Immature natural killer cell (primary cell): ENCODE measurements at regions not wholly inside any gene's neighbourhood (a gene's known extent, or its start where the extent isn't known, plus 50 kb on each side); places are given as distances from the start of the nearest gene placed in this dataset.

Experiments
- DNase-seq, 3 donors: peaks; one replicate each; pipeline ENCODE4 v3.0.0; 2022; ENCODE audit warnings: mixed read lengths in 1 of 3
- H3K27ac Mint-ChIP-seq, 6 donors: one replicate each; pipeline ENCODE4 v1.8.0; 2020; ENCODE audit warnings: mixed read lengths in 6 of 6, mild to moderate bottlenecking in 5 of 6, inconsistent platforms in 4 of 6, moderate library complexity in 3 of 6
- H3K27me3 Mint-ChIP-seq, 3 donors: one replicate each; pipeline ENCODE4 v1.8.0; 2020 to 2021; ENCODE audit warnings: low read depth in 3 of 3, mild to moderate bottlenecking in 3 of 3, mixed read lengths in 3 of 3, moderate library complexity in 3 of 3, inconsistent platforms in 1 of 3
- H3K36me3 Mint-ChIP-seq, 3 donors: one replicate each; pipeline ENCODE4 v1.8.0; 2020; ENCODE audit warnings: mixed read lengths in 3 of 3, inconsistent platforms in 2 of 3, mild to moderate bottlenecking in 2 of 3
- H3K4me1 Mint-ChIP-seq, 2 donors: one replicate each; pipeline ENCODE4 v1.8.0; 2020; ENCODE audit warnings: inconsistent platforms in 2 of 2, mild to moderate bottlenecking in 2 of 2, mixed read lengths in 2 of 2, moderate library complexity in 1 of 2
- H3K4me3 Mint-ChIP-seq, 5 donors: one replicate each; pipeline ENCODE4 v1.8.0; 2020; ENCODE audit warnings: mild to moderate bottlenecking in 5 of 5, mixed read lengths in 5 of 5, inconsistent platforms in 3 of 5, moderate library complexity in 3 of 5
- H3K9me3 Mint-ChIP-seq, 6 donors: one replicate each; pipeline ENCODE4 v1.8.0; 2020; ENCODE audit warnings: mild to moderate bottlenecking in 6 of 6, mixed read lengths in 6 of 6, inconsistent platforms in 4 of 6, moderate library complexity in 3 of 6

DNA sequence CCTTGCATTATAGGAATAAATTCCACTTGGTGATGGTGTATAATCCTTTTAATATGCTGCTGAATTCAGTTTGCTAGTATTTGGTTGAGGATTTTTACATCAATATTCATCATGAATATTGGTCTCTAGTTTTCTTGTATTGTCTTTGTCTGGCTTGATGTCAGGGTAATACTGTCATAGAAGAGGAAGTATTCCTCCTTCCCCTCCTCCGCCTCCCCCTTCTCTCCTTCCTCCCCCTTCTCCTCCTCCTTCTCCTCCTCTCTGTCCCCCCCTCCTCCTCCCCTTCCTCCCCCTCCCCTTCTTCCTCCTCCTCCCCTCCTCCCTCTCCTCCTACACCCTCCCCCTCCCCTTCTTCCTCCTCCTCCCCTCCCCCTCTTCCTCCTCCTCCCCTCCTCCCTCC lies 65.8 kb downstream of the RGS12 start:
- H3K36me3 Mint-ChIP-seq, result no peaks in the 10 kb centered on the region
- H3K4me3 Mint-ChIP-seq, result no peak overlapping the region
- no peaks in the 10 kb centered on the region for H3K9me3 Mint-ChIP-seq
- no peak overlapping the region for H3K27ac Mint-ChIP-seq
- peaks cover 10 to 24% of the 10 kb centered on the region in 2 donors for H3K4me1 Mint-ChIP-seq
- DNase-seq, result no peak
- H3K27me3 Mint-ChIP-seq, result peaks cover 0 to 2% (median 1%) of the 10 kb centered on the region in 3 donors

DNA sequence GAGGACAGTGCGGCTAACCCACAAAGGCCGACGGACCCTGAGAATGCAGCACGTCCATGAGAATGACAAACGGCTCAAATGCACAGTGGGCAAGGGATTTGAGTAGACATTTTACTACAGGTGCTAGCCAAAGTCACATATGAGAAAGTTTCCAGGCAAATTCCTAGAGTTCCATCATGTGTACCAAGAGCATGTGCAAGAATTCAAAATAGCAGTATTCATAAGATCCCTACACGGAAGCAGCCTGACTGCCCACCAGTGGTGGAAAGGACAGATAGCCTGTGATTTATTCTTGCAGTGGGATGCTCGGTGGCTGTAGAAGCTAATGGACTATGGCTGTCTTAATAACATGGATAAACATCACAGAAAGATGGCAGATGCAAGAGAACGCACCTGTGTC lies 68.0 kb downstream of the RGS12 start:
- Mint-ChIP-seq H3K4me3 (no peak overlapping the region), H3K9me3 (no peaks in the 10 kb centered on the region), H3K4me1 (peaks cover 10 to 24% of the 10 kb centered on the region in 2 donors), H3K27me3 (peaks cover 0 to 2% (median 1%) of the 10 kb centered on the region in 3 donors), H3K27ac (peak overlapping the region in 1 of 6 donors; percentile 16), H3K36me3 (no peaks in the 10 kb centered on the region)
- no peak for DNase-seq

DNA sequence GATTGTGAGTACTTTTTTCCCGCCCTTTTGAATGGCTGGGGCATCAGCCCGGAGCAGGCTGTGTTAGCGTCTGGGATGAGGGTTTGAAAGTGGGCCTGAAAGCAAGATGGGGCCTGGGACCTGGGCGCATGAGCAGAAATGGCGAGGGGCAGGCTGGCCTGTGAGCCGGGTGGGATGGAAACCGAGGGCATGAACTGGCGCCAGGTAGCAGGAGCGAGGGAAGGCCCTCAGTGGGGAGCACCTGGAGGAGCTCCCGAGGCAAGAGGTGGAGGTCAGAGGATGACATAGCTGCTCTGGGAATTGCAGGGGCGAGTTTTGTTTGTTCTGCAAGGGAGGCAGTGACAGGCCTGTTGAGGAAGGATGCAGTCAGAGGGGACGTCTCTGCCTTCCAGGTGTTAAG lies 68.6 kb downstream of the RGS12 start:
- H3K4me1 Mint-ChIP-seq, result peaks cover 10 to 24% of the 10 kb centered on the region in 2 donors
- no peak for DNase-seq
- peak overlapping the region in 1 of 6 donors; percentile 42 for H3K27ac Mint-ChIP-seq
- H3K27me3 Mint-ChIP-seq, result peaks cover 0 to 2% (median 1%) of the 10 kb centered on the region in 3 donors
- H3K36me3 Mint-ChIP-seq, result no peaks in the 10 kb centered on the region
- H3K4me3 Mint-ChIP-seq, result no peak overlapping the region
- H3K9me3 Mint-ChIP-seq, result no peaks in the 10 kb centered on the region

DNA sequence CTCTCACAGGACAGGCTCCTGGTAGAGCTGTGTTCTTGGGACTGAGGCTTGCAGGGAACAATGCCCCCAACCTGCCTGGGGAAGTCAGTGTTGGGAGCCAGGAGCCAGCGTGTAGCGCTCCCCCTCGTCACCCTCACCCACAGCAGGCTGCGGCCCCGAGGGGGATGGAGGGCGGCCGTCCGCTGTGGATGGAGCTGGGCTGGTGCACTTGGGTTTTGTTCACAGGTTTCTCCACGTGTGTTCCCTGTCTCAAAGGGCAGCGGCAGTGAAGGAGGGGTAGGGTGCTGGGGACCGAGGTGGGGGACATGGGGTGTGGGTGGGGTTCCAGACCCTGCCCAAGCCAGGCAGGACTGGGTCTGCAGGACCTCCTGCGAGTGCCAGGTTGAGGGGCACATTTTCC lies 69.1 kb downstream of the RGS12 start:
- DNase-seq, result no peak
- Mint-ChIP-seq H3K4me3 (no peak overlapping the region), H3K27me3 (peaks cover 0 to 2% (median 1%) of the 10 kb centered on the region in 3 donors), H3K27ac (peak overlapping the region in 3 of 6 donors; percentile 14 to 81 (median 42)), H3K4me1 (peaks cover 10 to 24% of the 10 kb centered on the region in 2 donors), H3K36me3 (no peaks in the 10 kb centered on the region), H3K9me3 (no peaks in the 10 kb centered on the region)

DNA sequence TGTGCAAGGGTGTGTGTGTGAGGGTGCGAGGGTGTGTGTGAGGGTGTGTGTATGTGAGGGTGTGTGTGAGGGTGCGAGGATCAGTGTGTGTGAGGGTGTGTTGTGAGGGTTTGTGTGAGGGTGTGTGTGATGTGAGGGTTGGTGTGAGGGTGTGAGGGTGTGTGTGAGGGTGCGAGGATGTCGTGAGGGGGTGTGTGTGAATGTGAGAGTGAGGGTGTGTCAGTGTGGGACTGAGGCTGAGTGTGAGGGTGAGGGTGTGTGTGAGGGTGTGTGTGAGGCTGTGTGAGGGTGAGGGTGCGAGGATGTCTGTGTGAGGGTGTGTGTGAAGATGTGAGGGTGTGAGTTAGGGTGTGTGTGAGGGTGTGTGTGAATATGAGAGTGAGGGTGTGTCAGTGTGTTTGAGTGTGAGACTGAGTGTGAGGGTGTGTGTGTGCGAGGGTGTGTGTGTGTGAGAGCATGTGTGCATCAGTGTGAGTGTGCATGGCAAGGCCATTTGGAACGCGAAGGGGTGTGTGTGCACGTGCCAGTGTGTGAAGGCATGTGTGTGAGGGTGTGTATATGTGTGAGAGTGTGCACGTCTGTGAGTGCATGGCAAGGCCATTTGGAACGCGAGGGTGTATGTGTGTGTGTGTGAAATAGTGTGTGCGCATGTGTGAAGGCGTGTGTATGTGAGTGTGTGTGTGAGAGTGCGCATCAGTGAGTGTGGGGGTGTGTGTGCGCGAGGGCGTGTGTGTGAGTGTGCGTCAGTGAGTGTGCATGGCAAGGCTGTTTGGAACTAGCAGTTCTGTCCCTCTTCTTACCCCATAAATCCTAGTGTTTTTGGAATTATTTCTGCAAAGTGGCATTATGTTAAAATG lies 69.8 kb downstream of the RGS12 start:
- DNase-seq, result no peak
- Mint-ChIP-seq H3K27ac (peak overlapping the region in 4 of 6 donors; percentile 3 to 81 (median 47)), H3K4me1 (peaks cover 10 to 24% of the 10 kb centered on the region in 2 donors), H3K27me3 (peaks cover 0 to 2% (median 1%) of the 10 kb centered on the region in 3 donors), H3K36me3 (no peaks in the 10 kb centered on the region), H3K9me3 (no peaks in the 10 kb centered on the region), H3K4me3 (no peak overlapping the region)

DNA sequence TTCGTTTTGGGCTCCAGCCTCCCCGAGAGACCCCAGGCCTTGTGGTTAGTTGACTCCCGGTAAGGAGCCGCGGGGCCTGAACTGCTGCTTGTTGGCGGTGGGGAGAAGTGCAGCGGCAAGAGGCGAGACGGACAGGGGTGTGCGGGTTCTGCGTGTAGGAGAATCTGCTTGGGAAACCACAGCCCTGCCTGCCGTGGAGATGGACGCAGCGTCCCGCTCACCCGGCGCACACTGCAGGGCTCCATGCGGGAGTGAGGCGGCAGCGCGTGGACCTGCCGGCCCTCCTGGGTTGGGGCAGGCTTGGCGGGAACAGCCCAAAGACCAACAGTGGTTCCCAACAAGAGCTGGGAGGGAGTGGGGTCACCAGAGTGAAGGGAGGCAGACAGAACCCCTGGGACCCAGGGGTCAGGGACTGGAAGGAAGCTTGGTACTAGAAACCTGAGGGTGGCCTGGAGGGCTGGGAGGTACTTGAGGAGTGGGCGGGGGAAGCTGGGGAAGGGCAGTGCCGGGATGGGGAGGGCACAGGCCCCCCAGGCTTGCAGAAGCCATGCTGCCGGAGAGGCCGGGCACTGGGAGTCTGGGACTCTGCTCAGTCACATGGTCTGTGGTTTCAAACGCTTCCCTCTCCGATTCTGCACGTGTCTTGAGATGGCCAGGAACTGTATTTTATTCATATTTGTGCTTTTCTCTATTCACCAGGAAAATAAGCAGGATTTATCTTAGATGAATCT lies 70.8 kb downstream of the RGS12 start:
- peaks cover 10 to 26% of the 10 kb centered on the region in 2 donors for H3K4me1 Mint-ChIP-seq
- H3K36me3 Mint-ChIP-seq, result no peaks in the 10 kb centered on the region
- H3K27me3 Mint-ChIP-seq, result peaks cover 0 to 2% (median 1%) of the 10 kb centered on the region in 3 donors
- no peaks in the 10 kb centered on the region for H3K9me3 Mint-ChIP-seq
- no peak overlapping the region for H3K4me3 Mint-ChIP-seq
- DNase-seq, result no peak
- peak overlapping the region in 1 of 6 donors; percentile 22 for H3K27ac Mint-ChIP-seq

DNA sequence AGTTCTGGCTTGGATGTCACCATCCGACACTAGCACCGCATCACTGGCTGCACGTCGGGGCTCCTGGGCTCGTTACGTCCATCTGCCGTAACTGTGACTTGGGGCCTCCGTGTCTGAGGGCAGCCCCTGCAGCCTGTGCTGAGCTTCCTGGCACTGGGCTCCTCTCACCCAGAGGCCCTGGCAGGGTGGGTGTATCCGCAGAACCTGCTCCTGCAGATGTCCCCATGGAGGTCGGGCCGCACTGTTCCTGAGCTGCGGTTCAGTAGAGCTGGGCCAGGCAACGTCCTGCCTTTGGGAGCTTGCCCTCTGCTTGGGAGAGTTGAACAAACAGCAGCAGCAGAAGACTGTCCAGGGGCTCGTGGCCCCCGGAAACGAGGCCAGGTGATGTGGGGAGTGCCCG lies 71.4 kb downstream of the RGS12 start:
- peaks cover 11 to 29% of the 10 kb centered on the region in 2 donors for H3K4me1 Mint-ChIP-seq
- H3K4me3 Mint-ChIP-seq, result no peak overlapping the region
- DNase-seq, result no peak

DNA sequence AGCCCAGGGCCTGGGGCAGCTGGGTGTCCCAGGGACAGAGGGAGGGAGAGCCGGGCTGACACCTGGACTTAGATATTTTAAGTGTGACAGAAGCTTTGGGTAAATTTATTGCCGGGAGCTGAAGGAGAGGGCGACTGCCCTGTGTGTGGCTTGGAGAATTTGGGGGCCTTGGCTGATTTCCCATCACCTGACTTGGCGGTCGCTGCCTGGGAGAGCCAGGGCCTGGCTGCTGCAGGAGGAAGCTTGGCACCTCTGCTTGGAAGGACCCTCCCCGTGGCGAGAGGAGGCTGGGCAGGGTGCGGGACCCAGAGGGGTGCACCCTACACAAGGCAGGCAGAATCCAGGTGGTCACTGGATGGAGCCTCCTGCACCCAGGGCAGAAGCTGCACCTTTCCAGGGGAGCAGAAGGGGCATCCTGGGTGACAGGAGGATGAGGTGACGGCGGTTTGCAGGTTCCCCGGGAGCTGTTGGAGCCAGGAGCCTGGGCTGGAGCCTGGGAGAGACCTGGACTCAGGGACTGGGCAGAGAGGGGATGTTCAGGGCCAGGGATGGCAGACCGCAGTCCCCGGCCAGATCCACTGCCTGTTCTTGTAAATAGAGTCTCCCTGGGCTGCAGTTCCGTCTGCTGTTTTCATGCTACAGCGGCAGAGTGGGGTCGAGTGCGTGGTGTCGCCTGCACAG lies 72.0 kb downstream of the RGS12 start:
- Mint-ChIP-seq H3K9me3 (no peaks in the 10 kb centered on the region), H3K27me3 (peaks cover 0 to 5% (median 2%) of the 10 kb centered on the region in 3 donors), H3K36me3 (no peaks in the 10 kb centered on the region), H3K4me3 (no peak overlapping the region), H3K27ac (no peak overlapping the region), H3K4me1 (peaks cover 16 to 33% of the 10 kb centered on the region in 2 donors)
- no peak for DNase-seq

More for the DNA sequence above, 71.4 kb downstream of the RGS12 start:
- H3K27me3 Mint-ChIP-seq, result peaks cover 0 to 3% (median 2%) of the 10 kb centered on the region in 3 donors
- H3K9me3 Mint-ChIP-seq, result no peaks in the 10 kb centered on the region
- H3K36me3 Mint-ChIP-seq, result no peaks in the 10 kb centered on the region
- no peak overlapping the region for H3K27ac Mint-ChIP-seq

DNA sequence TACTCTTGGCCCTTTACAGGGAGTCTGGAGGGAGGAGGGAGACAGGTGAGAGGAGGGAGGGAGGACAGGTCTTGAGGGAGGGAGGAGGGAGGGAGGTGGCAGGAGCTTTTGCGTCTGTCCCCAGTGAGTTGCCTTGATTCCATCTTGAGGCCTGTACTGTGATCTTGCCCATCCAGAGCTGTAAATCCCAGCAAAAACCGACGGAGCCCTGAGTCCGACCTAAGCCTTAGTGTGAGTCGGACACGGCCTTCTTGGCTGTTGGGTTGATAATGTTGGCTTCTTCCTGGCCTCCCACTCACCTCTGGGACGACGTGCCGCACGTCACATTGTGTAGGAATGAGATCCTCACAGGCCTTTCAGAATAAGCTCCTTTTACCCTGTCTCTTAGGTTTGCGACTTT lies 72.5 kb downstream of the RGS12 start:
- H3K4me1 Mint-ChIP-seq, result peaks cover 16 to 33% of the 10 kb centered on the region in 2 donors
- H3K27ac Mint-ChIP-seq, result no peak overlapping the region
- peaks cover 0 to 5% (median 2%) of the 10 kb centered on the region in 3 donors for H3K27me3 Mint-ChIP-seq
- H3K9me3 Mint-ChIP-seq, result no peaks in the 10 kb centered on the region
- no peak for DNase-seq
- no peaks in the 10 kb centered on the region for H3K36me3 Mint-ChIP-seq
- H3K4me3 Mint-ChIP-seq, result no peak overlapping the region

DNA sequence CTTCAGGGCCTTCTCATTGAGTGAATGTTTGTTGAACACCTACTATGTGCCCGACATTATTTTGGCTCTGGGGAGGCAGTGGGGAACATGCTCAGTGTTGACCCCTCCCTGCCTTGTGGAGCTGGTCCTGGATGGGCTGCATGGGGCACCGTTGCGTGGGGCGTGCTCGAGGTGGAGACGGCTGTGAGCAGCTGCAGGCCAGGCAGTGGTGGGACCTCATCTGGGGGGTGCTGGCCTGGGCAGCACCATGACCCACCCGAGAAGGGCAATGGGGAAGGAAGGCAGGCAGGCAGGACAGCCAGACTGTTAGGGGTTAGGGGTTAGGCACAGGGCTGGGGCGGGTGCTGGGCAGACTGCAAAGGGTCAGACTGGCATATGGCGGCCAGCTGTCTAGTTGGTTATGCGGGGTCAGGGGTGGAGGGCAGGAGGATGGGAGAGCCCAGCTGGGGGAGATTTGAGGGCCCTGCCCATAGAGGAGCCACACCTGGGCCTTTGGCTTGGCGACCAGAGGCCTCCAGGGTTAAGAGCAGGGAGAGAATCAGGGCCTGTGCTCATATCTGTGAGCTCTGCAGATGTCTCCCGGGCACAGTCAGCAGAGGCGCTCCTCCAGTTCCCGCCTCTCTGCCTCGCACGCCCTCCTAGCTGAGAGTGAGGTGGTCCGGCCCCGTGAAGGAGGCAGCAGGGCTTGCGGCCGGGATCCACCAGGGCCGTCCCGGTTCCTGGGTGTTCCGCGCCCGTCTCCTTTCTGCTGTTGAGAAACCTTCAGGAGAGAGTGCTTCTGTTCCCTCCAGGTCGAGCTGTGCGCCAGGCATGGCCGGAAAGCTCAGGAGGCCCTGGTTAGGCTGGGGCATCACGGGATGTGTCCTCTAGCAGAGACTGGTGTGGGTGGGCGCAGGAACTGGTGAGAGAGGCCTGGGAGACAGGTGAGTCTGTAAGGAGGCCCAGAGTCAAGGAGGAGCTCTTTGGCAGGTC lies 73.3 kb downstream of the RGS12 start:
- Mint-ChIP-seq H3K9me3 (no peaks in the 10 kb centered on the region), H3K4me3 (no peak overlapping the region), H3K4me1 (peaks cover 20 to 31% of the 10 kb centered on the region in 2 donors), H3K36me3 (no peaks in the 10 kb centered on the region), H3K27me3 (peaks cover 0 to 5% (median 2%) of the 10 kb centered on the region in 3 donors), H3K27ac (peak overlapping the region in 1 of 6 donors; percentile 17)
- no peak for DNase-seq

DNA sequence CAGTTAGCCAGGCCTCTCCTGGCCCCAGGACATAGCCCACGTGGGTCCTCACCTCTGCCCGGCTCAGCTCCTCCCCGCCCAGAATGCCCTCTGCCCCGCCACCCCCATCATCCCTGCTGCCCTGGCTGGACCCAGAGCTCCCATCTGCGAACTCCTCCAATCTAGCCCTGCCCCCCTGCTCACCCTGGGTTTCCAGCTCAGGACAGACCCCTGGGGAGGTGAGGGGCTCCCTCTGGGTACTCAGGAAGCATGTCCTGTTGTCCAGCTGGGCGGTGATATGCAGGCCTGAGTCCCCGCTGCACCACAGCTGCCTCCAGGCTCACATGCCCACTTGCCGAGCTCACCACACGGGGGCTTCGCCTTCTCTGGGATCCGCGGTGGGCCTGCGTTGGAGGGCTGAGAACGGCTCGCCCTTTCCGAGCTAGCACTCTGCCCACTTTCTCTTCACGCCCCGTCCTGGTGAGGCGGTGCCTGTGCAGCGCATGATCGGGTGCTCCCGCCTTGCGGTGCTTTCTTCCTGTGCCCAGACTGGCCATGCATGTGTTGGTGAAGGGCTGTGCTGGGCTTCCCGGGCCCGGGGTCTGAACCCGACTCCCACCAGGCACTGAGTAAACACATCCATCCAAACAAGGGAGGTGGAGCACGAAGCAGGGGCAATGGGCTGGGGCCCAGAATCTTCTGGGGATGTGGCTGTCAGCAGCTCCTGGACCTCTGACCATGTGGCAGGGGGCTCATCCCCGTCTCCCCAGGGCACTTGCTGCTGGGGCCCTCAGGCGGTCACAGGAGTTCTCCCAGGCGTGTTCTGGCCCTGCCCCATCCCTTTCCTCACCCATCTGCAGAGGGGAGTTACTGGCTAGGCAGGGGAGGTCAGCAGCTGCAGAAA lies 74.3 kb downstream of the RGS12 start:
- no peak overlapping the region for H3K4me3 Mint-ChIP-seq
- no peaks in the 10 kb centered on the region for H3K36me3 Mint-ChIP-seq
- no peak for DNase-seq
- H3K9me3 Mint-ChIP-seq, result no peaks in the 10 kb centered on the region
- H3K27me3 Mint-ChIP-seq, result peaks cover 0 to 5% (median 2%) of the 10 kb centered on the region in 3 donors
- H3K27ac Mint-ChIP-seq, result peak overlapping the region in 1 of 6 donors; percentile 17
- H3K4me1 Mint-ChIP-seq, result peaks cover 29 to 30% of the 10 kb centered on the region in 2 donors

DNA sequence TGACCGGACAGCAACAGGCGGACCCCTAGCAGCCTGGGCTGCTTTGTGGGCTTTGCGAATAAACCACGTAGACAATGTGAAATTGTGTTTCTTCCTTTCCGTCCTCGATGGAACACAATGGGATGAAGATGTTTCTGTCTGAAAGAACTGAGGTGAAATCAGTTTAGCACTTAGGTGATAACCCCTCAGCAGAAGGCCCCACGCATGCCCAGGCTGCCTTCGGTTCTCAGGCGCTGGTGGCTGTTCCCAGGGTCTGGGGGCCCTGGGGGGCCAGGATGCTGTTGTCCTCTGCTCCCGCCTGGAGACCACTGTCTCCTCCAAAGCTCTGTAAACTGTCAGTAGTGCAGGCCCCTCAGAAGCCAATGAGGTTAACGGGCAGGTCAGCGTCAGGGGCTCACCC lies 73.9 kb upstream of the HGFAC start:
- Mint-ChIP-seq H3K36me3 (no peaks in the 10 kb centered on the region), H3K9me3 (no peaks in the 10 kb centered on the region), H3K27me3 (peaks cover under 1 to 4% (median 1%) of the 10 kb centered on the region in 3 donors), H3K4me1 (peaks cover 27 to 33% of the 10 kb centered on the region in 2 donors), H3K27ac (no peak overlapping the region), H3K4me3 (no peak overlapping the region)
- no peak for DNase-seq
